Vagina (tissue), 2 donors: ENCODE measurements at regions not wholly inside any gene's neighbourhood (a gene's known extent, or its start where the extent isn't known, plus 50 kb on each side); places are given as distances from the start of the nearest gene placed in this dataset.

Source experiments
- POLR2A ChIP-seq, 2 donors: fragments of 450-650 bp; IDR thresholded peaks; one replicate each; pipeline ENCODE4 v1.6.1; 2017; ENCODE audit warnings: antibody characterized with exemption in 2 of 2, mild to moderate bottlenecking in 2 of 2, moderate library complexity in 2 of 2
- POLR2AphosphoS5 ChIP-seq, 2 donors: sonication (generic); formaldehyde crosslinking; IDR thresholded peaks; one replicate each; pipeline ENCODE4 v1.9.0; 2017; ENCODE audit warnings: antibody characterized with exemption in 2 of 2, mild to moderate bottlenecking in 2 of 2, low read depth in 1 of 2; ENCODE audit not compliant: insufficient read depth in 1 of 2
- TF ChIP-seq, protein P1 (sequence below), 3 experiments: fragments of 450-650 bp in 2 of 3; fragments of 200-600 bp in 1 of 3; sonication (generic) in 1 of 3; IDR thresholded peaks; one replicate each; pipeline ENCODE4 v1.5.1; 2017 to 2019; ENCODE audit warnings: antibody characterized with exemption in 3 of 3, mild to moderate bottlenecking in 2 of 3, moderate library complexity in 2 of 3

DNA sequence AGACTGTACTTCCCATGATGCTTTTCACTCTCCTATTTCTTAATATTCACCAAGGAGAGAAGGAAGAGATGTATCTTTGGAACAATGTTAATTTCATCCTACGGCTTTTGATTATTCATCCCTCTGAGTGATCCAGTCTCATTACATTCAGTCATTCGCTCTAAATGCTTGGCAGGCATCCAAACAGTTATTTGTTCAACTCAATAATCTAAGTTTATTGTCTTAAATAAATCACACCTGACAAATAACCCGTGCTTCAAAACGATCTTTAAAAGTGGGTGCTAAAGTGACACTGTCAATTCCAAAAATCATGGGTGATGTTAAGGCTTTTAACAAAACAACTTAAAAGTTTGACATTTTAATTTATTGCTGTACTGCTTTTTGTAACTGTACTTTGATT is 233.1 kb downstream of the RASEF start:
- TF ChIP-seq, protein P1, sequence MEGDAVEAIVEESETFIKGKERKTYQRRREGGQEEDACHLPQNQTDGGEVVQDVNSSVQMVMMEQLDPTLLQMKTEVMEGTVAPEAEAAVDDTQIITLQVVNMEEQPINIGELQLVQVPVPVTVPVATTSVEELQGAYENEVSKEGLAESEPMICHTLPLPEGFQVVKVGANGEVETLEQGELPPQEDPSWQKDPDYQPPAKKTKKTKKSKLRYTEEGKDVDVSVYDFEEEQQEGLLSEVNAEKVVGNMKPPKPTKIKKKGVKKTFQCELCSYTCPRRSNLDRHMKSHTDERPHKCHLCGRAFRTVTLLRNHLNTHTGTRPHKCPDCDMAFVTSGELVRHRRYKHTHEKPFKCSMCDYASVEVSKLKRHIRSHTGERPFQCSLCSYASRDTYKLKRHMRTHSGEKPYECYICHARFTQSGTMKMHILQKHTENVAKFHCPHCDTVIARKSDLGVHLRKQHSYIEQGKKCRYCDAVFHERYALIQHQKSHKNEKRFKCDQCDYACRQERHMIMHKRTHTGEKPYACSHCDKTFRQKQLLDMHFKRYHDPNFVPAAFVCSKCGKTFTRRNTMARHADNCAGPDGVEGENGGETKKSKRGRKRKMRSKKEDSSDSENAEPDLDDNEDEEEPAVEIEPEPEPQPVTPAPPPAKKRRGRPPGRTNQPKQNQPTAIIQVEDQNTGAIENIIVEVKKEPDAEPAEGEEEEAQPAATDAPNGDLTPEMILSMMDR (IDR thresholded peaks at IDR 0.05) = no peak
- TF ChIP-seq POLR2A (IDR thresholded peaks at IDR 0.05) (no peak), POLR2AphosphoS5 (IDR thresholded peaks at IDR 0.05; ENCODE audit: insufficient read depth in 1 of 2, low read depth in 1 of 2) (no peak)
